DOHH2 (cell line): ENCODE measurements at regions not wholly inside any gene's neighbourhood (a gene's known extent, or its start where the extent isn't known, plus 50 kb on each side); places are given as distances from the start of the nearest gene placed in this dataset.

Experiments used
- EZH2phosphoT487 ChIP-seq: fragments of 200-600 bp; sonication (generic); IDR thresholded peaks from 2 replicates; pipeline ENCODE4 v1.6.1; 2017; ENCODE audit warnings: borderline replicate concordance, mild to moderate bottlenecking, antibody characterized with exemption, low read length, moderate library complexity, mixed read lengths
- TF ChIP-seq, protein P1 (sequence below): fragments of 200-600 bp; sonication (generic); IDR thresholded peaks from one replicate; pipeline ENCODE4 v1.5.1; 2014; ENCODE audit warnings: antibody characterized with exemption, mild to moderate bottlenecking, low read depth, low read length; ENCODE audit not compliant: poor library complexity, severe bottlenecking

DNA sequence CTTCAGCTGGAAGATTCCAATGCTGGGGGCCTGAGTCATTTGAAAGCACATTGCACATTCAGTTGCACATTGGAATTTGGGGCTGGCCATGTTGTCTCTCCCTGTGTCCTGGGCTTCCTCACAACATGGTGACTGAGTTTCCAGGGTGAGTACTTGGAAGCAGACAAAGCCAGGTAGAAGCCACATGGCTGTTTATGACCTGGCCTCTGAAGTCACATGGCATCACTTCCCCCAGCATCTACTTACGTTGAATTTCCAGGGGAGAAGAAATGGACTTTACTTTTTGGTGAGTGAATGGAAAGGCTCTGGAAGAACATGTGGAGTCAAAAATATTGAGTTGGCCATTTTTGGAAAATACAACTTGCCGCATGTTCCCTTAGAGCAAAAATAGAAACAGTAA is 155.5 kb downstream of the LINC00237 start:
- TF ChIP-seq, protein P1, sequence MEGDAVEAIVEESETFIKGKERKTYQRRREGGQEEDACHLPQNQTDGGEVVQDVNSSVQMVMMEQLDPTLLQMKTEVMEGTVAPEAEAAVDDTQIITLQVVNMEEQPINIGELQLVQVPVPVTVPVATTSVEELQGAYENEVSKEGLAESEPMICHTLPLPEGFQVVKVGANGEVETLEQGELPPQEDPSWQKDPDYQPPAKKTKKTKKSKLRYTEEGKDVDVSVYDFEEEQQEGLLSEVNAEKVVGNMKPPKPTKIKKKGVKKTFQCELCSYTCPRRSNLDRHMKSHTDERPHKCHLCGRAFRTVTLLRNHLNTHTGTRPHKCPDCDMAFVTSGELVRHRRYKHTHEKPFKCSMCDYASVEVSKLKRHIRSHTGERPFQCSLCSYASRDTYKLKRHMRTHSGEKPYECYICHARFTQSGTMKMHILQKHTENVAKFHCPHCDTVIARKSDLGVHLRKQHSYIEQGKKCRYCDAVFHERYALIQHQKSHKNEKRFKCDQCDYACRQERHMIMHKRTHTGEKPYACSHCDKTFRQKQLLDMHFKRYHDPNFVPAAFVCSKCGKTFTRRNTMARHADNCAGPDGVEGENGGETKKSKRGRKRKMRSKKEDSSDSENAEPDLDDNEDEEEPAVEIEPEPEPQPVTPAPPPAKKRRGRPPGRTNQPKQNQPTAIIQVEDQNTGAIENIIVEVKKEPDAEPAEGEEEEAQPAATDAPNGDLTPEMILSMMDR = no peak
- TF ChIP-seq EZH2phosphoT487 = no peak
